ENCODE measurements at regions not wholly inside any gene's neighbourhood (a gene's known extent, or its start where the extent isn't known, plus 50 kb on each side); places are given as distances from the start of the nearest gene placed in this dataset.

DNA sequence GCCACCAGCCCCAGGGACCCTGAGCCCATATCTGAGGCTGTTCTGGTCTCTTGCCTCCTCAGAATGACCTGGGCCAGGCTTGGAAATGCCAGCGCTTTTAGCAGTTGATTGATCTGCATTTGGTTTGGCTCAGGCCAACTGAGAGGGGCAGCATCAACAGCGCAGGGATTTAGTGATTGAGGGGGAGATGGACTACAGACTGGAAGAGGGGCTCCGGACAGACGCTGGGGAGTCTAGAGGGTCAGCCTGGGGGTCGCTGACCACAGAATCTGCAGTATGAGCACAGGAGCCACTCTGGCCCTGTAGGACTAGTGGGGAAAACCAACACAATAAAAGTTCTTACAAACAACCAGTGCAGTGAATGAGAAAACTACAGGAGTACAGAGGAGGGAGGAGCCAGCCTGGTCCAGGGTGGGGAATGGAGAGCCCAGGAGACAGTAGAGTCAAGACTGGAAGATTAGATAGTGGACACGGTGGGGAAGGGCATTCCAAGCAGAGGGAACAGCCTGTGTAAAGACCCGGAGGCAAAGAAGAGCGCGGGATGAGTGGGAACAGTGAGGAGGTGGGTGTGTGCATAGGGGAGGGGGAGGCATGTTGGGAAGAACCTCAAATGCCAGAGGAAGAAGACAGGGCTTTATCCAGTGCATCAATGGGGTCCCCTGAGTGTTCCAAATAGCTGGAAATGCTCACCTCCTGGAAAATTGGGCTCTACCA, 128.9 kb downstream of the MRM1 start:
- TF ChIP-seq TAF1 (IDR thresholded peaks at IDR 0.05; ENCODE audit: low read depth, low read length) (no peak), POLR2A (IDR thresholded peaks at IDR 0.05; ENCODE audit: control extremely low read depth in 1 of 2, low read depth in 2 of 2, low read length in 2 of 2) (no peak), YY1 (IDR thresholded peaks at IDR 0.05; ENCODE audit: low read depth, low read length) (no peak), RNF2 (IDR thresholded peaks at IDR 0.05; ENCODE audit: borderline replicate concordance, low read depth, low read length, missing control alignments, poor library complexity, severe bottlenecking) (no peak), RFX5 (IDR thresholded peaks at IDR 0.05; ENCODE audit: borderline replicate concordance, low read depth, low read length) (no peak), CREB1 (IDR thresholded peaks at IDR 0.05) (no peak), POLR2AphosphoS5 (IDR thresholded peaks at IDR 0.05; ENCODE audit: low read depth, low read length) (no peak)
